Stimulated activated CD4-positive, alpha-beta T cell treated with anti-CD3 and anti-CD28 coated beads, Interleukin-1b, Interleukin-23, amount 100 ng/mL, for 24 hours (primary cell): ENCODE measurements at regions not wholly inside any gene's neighbourhood (a gene's known extent, or its start where the extent isn't known, plus 50 kb on each side); places are given as distances from the start of the nearest gene placed in this dataset.
"Not testable (repeated sequence)": the region's sequence is repeated elsewhere in the genome, so short reads cannot be mapped to it uniquely, and the experiment has no call there.

Source experiments
- DNase-seq, 4 experiments: peaks; one replicate each; pipeline ENCODE4 v3.0.0-alpha.2; 2020; ENCODE audit warnings: low read depth in 4 of 4, low spot score in 1 of 4

GRCh38 chr14:105600195-105600938 lies 74.0 kb downstream of the TMEM121 start:
- DNase-seq, result not testable (repeated sequence)

- DNase-seq, result no peak
Measured at GRCh38 chr14:105600939-105601359, 74.6 kb downstream of the TMEM121 start.

DNA sequence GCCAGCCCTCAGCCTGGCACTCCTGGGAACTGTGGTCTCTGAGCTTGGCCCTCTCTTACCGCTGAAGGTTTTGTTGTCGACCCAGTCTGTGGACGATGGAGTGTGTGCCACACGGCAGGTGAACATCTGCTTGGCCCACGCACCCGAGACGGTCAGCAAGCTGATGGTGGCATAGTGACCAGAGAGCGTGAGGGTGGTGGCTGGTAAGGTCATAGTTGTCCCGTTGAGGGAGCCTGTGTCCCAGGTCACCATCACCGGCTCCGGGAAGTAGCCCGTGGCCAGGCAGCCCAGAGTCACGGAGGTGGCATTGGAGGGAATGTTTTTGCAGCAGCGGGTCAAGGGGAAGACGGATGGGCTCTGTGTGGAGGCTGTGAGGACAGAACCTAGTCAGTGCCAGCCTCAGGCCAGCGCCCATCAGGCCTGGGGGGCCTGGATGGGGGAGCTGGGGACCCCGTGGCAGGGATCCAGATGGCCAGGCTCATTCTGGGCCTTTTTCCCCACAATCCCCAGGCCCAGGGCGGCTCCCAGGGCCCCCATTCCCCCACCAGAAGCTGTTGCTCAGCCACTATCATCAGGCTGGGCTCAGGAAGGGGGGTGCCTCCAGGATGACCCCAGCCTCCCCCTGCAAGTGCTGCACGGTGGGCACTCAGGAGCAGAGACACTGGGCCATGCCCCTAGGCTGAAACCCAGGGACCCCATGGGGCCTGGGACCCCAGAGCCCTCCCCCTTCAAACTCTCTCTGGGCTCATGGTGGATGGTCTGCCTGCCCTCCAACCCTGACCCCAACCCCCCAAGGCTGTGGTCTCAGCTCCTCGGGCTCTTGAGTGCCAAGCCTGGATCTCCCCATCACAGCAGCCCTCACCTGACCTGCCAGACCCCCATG lies 75.2 kb downstream of the TMEM121 start:
- no peak for DNase-seq

DNA sequence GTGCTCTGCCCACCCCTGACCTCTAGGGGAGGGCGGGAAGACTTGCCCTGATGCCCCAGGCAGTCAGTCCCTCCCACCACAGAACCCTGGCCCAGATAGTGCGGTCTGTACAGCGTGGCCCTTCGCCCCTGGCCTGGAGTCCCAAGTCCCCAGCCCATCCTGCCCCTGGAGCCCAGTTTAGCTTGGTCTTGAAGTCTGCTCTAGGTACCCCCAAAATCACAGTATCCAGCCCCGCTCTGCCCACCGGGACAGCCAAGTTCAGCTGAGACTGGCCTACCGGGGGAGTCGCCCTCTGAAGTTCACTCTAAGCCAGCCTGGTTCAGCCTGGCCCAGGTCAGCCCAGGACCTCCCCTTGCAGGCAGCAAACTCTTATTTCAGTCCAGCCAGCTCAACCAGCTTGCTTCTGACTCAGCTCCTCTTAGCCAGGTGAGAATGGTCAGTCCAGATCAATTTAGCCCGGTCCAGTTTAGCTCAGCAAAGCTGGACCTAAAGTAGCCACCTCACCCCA lies 75.9 kb downstream of the TMEM121 start:
- no peak for DNase-seq

GRCh38 chr14:105602799-105603793 lies 76.7 kb downstream of the TMEM121 start:
- no peak for DNase-seq

DNA sequence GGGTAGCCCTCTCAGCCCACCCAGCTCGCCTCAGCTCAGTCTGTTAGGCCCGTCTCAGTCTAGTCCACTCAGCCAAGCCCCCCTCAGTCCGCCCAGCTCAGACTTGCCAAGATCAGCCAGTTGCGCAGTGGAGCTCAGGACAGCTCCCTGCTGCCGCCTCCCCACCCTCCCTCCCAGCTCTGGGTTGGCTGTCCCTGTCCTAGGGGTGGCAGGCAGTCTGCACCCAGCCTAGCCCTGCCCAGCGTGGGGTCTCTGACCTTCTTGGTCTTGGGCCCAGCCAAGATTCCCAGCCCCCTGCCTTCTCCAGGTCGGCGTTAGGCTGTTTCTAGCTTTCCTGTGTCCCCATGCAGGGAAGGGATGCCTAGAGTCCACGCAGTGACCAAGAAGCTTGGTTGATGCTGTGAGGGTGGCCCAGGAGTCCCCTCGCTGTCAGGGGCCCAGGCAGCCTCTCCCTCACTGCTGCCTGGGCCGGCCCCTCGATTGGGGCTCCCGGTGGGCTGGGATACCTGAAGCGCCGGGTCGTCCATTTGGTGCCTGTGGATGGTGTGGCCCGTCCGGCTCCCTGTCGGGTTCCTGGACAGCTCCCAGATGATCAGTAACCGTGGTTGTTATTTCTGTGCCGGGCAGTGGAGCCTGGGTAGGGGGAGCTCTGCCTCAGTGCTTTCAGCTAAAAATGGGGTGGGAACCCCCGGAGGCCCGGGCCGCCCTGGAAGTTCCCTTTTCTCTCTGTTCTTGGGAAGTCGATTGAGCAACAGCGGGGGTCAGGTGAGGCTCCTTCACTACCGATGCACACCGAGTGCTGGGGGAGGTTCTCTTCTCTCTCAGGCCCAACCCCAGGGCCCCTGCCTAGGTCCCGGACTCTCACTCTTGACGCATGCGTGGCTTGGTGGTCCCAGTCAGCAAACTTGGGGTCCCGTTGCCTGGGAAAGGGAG lies 78.4 kb downstream of the TMEM121 start:
- not testable (repeated sequence) for DNase-seq

DNA sequence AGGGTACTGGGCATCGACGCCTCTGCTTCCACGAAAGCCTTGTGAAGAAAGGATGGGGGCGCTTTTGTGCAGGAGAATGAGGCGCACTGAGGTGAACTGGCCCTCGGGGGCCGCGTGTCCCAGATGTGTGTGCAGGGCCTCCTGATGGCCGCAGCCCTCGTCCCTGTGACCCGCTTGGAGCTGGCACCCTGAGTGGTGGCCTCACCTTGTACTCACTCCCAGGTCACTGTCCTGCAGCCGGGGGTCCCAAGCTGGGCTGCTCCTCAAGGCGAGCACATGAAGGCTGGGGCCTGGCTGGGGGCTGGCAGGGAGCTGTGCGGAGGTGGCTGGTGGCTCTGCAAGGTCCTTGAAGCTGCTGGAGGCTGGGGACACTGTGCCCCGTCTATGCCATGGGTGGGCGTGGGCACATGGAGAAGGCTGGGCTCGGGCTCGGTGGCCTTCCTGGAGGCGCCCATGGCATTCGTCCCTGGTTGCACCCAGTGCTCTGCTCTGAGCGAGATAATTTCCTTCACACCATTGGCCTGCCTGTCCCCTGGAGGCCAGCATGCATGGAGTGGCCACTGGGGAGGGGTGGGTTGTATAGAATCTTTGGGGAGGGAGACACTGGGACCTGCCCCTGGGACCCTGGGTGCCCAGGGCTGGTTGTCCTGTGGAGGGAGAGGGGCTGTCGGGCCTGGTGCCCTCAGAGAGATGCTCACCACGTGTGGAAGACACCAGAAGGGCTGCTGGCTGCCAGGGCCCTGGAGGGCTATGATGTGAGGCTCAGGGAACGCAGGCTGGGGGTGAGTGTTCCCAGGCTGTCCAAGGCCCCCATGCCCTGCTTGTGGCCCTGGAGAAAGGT lies 79.3 kb downstream of the TMEM121 start:
- no peak for DNase-seq

- not testable (repeated sequence) for DNase-seq
Measured at GRCh38 chr14:105606305-105606975, 80.1 kb downstream of the TMEM121 start.

DNA sequence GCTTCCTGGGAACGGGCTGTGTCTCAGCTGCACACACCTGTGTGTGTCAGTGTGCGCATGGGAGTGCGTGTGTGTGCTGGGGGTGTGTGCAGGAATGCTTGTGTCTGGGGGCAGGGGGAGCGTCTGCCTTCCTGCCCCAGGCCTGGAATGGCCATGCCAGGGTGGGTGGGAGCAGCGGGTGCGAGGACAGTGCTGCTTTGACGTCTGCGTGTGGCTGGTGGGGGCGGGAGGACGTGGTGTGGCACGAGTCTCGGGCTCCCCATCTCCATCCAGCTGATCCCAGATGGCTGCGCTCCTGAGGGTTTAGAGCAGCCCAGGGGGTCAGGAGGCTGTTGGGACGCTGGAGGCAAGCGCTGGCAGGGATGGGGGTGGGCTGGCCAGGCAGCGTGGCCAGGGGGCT lies 80.6 kb downstream of the TMEM121 start:
- not testable (repeated sequence) for DNase-seq

DNA sequence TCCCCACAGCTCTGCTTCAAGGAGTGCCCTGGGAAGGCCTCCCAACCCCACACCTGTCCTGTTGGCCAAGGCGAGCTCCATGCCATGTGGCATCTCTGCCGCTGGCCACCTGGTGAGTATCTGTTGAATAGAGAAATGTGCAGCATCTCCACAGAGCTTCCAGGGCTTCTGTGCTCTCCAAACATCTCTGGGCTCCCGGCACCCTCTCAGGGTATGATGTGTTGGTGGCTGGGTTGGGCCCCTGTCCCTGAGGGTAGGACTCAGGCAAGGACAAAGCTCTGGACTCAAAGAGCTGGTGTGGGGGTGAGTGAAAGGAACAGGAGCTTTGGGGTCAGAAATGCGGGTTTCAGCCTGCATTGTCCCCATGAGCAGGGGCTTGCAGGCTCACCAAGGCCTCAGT lies 88.6 kb downstream of the TMEM121 start:
- not testable (repeated sequence) for DNase-seq

- DNase-seq, result not testable (repeated sequence)
Measured at GRCh38 chr14:105615986-105616801, 89.8 kb downstream of the TMEM121 start.

- no peak for DNase-seq
Measured at GRCh38 chr14:105616802-105617192, 90.4 kb downstream of the TMEM121 start.

- no peak for DNase-seq
Measured at GRCh38 chr14:105617201-105617777, 90.9 kb downstream of the TMEM121 start.

DNA sequence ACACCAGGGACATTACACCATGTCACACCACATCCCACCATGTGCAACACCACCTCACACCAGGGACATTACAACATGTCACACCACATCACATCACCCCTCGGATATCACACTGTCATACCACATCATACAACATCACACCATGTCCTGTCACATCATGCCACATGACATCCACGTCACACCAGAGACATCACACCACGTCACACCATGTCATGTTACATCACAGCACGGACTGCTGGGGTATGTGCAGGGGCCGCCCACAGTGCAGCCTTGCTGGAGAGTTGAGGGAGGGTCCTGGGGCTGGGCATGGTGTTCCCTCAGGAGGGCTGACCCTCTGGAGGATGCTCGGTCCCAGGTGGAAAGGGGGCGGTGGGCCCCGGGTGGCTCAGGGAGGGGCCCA lies 91.4 kb downstream of the TMEM121 start:
- DNase-seq, result not testable (repeated sequence)

DNA sequence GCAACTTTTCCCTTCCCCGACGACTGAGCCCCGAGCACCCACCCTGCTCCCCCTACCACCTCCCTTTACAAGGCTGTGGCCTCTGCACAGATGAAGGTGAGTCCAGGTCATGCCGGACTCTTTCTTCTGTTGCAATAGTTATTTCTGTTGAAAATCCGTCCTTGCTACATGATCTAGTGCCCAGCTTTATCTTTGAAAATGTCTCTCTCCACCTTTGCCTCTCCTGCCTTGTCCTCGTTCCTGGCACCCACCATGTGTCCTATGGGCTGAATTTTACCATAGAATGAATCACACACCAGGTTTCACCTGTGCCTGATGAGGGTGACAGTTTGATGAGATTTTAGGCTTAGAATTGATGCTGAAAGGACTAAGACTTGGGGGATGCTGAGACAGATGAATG lies 92.9 kb downstream of the TMEM121 start:
- DNase-seq, result not testable (repeated sequence)

DNA sequence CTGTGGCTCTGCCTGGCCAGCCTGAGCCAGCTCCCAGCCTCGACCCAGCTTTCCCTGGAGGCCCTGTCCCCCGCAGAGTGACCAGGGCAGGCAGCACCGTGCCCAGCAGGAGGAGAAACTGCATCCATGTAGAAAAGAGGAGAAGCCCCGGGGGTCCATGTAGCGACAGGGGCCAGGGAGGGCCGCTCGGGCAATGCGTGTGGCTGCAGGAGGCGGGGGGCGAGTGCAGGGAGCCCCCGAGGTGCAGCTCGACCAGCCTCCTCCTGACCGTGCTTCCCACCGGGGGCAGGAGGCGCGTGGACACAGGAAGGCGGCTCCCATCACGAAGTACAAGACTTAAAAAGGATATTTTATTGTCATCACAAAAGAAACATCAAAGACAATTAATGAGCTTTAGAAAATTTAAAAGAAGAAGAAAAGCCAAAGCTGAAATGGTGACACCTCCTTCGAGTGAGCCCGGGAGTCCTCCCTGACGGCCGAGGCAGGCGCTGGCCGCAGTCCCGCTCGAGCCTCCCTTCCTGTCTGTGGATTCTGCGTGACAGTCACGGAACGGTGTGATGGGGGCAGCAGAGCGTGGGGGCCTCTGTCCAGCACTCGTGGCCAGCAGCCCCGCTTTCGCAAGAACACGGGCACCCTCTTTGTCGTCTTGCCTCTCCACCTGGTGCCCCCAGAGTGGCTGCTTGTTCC lies 93.9 kb downstream of the TMEM121 start:
- DNase-seq, result not testable (repeated sequence)
